Parathyroid adenoma (tissue), 2 donors: ENCODE measurements at regions not wholly inside any gene's neighbourhood (a gene's known extent, or its start where the extent isn't known, plus 50 kb on each side); places are given as distances from the start of the nearest gene placed in this dataset.

ENCODE experiments used
- H2AFZ ChIP-seq: fragments of 300-600 bp; sonication (generic); one replicate; pipeline ENCODE4 v1.7.0; 2017; ENCODE audit warnings: antibody characterized with exemption, mild to moderate bottlenecking
- H3K27ac ChIP-seq: fragments of 300-600 bp; sonication (generic); one replicate; pipeline ENCODE4 v1.7.0; 2017
- H3K27me3 ChIP-seq: fragments of 300-600 bp; sonication (generic); one replicate; pipeline ENCODE4 v1.7.0; 2017; ENCODE audit warnings: low read length; ENCODE audit not compliant: control insufficient read depth, insufficient read depth
- H3K36me3 ChIP-seq: fragments of 300-600 bp; sonication (generic); one replicate; pipeline ENCODE4 v1.7.0; 2017; ENCODE audit warnings: low read length; ENCODE audit not compliant: control insufficient read depth, insufficient read depth
- H3K4me1 ChIP-seq: fragments of 300-600 bp; sonication (generic); one replicate; pipeline ENCODE4 v1.7.0; 2017; ENCODE audit warnings: control low read depth
- H3K4me2 ChIP-seq: fragments of 300-600 bp; sonication (generic); one replicate; pipeline ENCODE4 v1.7.0; 2017; ENCODE audit warnings: low read length
- H3K4me3 ChIP-seq: fragments of 300-600 bp; sonication (generic); one replicate; pipeline ENCODE4 v1.7.0; 2017; ENCODE audit warnings: low read depth, low read length
- H3K79me2 ChIP-seq: fragments of 300-600 bp; sonication (generic); one replicate; pipeline ENCODE4 v1.7.0; 2017; ENCODE audit warnings: control low read depth
- H3K9ac ChIP-seq: fragments of 300-600 bp; sonication (generic); one replicate; pipeline ENCODE4 v1.7.0; 2017; ENCODE audit warnings: mild to moderate bottlenecking
- H3K9me3 ChIP-seq: fragments of 300-600 bp; sonication (generic); one replicate; pipeline ENCODE4 v1.7.0; 2017; ENCODE audit warnings: low read length; ENCODE audit not compliant: control insufficient read depth
- TF ChIP-seq, protein P1 (sequence below): fragments of 300-600 bp; sonication (generic); IDR thresholded peaks from one replicate; pipeline ENCODE4 v1.7.0; 2017; ENCODE audit warnings: antibody characterized with exemption, mild to moderate bottlenecking
- donor health status: primary hyperparathyroidism.

DNA sequence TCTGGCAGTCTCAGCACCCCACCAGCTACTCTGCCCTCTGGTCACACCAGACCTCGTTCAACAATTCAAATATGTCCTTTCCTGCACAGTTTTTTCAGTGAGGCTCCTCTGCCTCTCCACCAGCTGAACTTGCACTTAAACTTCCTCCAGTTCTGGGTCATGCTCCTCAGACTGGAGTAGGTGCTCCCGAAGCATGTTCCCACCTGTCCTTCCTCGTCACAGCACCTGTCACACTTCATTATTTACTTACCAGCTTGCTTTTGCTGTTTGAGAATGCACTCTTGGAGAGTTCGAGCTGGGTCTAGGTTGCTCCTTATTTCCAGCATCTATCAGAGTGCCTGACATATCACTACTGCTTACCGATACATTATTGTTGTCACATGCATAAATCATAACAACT lies 144.8 kb upstream of the TTC29 start:
- no peak overlapping the region for H3K9ac ChIP-seq
- H3K4me3 ChIP-seq: no peak overlapping the region
- no peaks in the 10 kb centered on the region for H3K27me3 ChIP-seq
- TF ChIP-seq, protein P1, sequence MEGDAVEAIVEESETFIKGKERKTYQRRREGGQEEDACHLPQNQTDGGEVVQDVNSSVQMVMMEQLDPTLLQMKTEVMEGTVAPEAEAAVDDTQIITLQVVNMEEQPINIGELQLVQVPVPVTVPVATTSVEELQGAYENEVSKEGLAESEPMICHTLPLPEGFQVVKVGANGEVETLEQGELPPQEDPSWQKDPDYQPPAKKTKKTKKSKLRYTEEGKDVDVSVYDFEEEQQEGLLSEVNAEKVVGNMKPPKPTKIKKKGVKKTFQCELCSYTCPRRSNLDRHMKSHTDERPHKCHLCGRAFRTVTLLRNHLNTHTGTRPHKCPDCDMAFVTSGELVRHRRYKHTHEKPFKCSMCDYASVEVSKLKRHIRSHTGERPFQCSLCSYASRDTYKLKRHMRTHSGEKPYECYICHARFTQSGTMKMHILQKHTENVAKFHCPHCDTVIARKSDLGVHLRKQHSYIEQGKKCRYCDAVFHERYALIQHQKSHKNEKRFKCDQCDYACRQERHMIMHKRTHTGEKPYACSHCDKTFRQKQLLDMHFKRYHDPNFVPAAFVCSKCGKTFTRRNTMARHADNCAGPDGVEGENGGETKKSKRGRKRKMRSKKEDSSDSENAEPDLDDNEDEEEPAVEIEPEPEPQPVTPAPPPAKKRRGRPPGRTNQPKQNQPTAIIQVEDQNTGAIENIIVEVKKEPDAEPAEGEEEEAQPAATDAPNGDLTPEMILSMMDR: no peak
- H3K4me2 ChIP-seq: no peak overlapping the region
- no peaks in the 10 kb centered on the region for H3K79me2 ChIP-seq
- H3K4me1 ChIP-seq: no peaks in the 10 kb centered on the region
- no peaks in the 10 kb centered on the region for H3K36me3 ChIP-seq
- no peak overlapping the region for H2AFZ ChIP-seq
- no peaks in the 10 kb centered on the region for H3K9me3 ChIP-seq
- no peak overlapping the region for H3K27ac ChIP-seq

DNA sequence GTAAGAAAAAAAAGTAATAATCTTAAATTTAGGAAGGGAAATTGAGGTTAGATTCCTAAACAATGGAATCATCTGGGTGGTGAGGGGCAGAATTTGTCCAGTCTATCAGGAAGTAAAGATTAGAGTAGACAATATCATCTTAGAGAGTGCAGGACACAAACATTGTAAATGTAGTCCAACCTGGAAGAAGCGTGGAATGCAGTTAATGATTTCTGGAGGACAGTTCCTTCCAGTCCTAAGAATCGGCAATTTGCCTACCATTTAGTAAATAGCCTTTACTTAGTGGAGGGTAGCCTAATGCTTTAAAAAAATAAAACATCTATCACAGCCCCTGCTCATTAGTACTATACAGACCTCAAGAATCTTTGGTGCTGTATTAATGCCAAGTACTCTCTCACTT lies 147.5 kb upstream of the TTC29 start:
- H3K4me3 ChIP-seq: no peak overlapping the region
- TF ChIP-seq, protein P1: no peak
- H3K4me2 ChIP-seq: no peak overlapping the region
- no peaks in the 10 kb centered on the region for H3K27me3 ChIP-seq
- H3K79me2 ChIP-seq: no peaks in the 10 kb centered on the region
- H2AFZ ChIP-seq: no peak overlapping the region
- no peaks in the 10 kb centered on the region for H3K9me3 ChIP-seq
- no peaks in the 10 kb centered on the region for H3K36me3 ChIP-seq
- no peak overlapping the region for H3K27ac ChIP-seq
- H3K9ac ChIP-seq: no peak overlapping the region
- no peaks in the 10 kb centered on the region for H3K4me1 ChIP-seq

DNA sequence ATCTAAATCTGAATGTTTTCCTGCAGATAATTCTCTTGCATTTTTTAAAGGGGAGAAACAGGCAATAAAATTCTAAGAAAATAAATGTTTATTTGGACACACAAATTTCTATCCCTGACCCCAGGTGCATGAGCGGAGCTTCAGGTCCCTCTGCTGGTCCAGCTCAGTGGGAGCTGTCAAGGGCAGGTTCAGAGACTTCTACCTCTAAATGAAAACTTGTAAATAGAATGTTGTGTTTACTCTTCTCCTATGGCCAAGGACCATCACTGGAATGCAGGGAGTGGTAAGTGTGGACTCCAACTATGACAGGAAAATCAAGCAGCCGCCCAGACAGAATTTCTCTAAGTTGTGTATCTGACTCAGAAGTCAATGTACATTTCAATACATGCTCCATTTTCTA lies 148.6 kb upstream of the TTC29 start:
- H3K27ac ChIP-seq: no peak overlapping the region
- no peak overlapping the region for H2AFZ ChIP-seq
- no peak overlapping the region for H3K4me2 ChIP-seq
- no peaks in the 10 kb centered on the region for H3K79me2 ChIP-seq
- H3K9me3 ChIP-seq: no peaks in the 10 kb centered on the region
- no peaks in the 10 kb centered on the region for H3K36me3 ChIP-seq
- H3K4me3 ChIP-seq: no peak overlapping the region
- TF ChIP-seq, protein P1: no peak
- no peaks in the 10 kb centered on the region for H3K27me3 ChIP-seq
- no peak overlapping the region for H3K9ac ChIP-seq
- H3K4me1 ChIP-seq: no peaks in the 10 kb centered on the region

DNA sequence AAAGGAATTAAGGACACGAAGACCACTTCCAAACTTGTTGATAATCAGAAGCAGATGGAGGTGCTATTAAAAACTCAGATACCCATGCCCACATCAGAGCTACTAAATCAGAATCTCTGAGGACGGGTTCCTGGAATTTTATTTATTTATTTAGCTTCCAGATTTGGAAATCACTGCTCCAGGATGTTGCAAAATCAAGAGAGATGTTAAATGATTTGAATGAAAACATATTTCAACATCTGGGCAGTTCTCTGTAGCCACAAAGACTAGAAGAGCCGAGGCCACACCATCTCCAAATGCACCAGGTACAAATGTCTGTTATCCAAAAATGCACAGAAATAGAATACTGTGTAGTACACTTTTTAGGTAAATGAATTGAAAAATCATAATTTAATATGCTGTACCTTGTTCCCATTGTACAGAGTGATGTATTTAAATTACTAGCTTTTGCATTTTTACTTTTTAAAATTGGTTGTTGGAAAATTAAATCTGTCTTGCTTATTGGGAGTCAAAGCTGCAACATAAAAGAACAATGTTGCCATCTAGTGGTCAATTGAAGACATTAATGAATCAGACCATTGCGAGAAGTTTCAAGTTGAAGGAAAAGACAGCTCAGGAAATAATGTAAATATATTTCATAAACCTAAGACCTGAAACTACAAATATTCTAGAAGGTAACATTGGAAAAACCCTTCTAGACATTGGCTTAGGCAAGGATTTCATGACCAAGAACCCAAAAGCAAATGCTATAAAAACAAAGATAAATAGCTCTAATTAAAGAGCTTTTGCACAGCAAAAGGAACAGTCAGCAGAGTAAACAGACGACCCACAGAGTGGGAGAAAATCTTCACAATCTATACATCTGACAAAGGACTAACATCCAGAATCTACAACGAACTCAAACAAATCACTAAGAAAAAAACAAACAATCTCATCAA lies 151.3 kb upstream of the TTC29 start:
- TF ChIP-seq, protein P1: peak; percentile 58
- Histone ChIP-seq H3K27ac (no peak overlapping the region), H3K4me3 (no peak overlapping the region), H3K9me3 (no peaks in the 10 kb centered on the region), H3K9ac (no peak overlapping the region), H3K4me2 (no peak overlapping the region), H3K27me3 (no peaks in the 10 kb centered on the region), H3K36me3 (no peaks in the 10 kb centered on the region), H2AFZ (no peak overlapping the region), H3K4me1 (no peaks in the 10 kb centered on the region), H3K79me2 (no peaks in the 10 kb centered on the region)

DNA sequence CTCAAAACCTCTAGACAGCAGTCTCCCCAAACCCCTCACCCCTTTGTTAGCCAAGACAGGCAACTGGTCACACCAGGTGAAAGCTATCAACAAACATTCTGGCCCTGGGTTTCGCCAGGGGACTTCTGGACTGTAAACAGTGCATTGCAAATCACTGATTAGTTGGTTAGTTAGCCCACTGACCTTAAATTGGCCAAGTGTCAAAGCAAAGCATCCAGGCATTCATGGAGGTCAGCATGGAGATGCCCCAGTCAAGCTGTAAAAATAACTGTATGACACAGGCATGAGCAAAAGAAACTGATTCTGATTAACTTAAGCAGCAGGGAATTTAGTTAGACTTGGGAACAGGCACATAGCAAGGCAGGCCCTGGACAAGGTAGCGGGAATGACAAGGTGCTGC lies 156.0 kb upstream of the TTC29 start:
- H3K27me3 ChIP-seq: no peaks in the 10 kb centered on the region
- no peaks in the 10 kb centered on the region for H3K36me3 ChIP-seq
- TF ChIP-seq, protein P1: no peak
- no peak overlapping the region for H3K9ac ChIP-seq
- H2AFZ ChIP-seq: no peak overlapping the region
- no peak overlapping the region for H3K27ac ChIP-seq
- no peak overlapping the region for H3K4me2 ChIP-seq
- H3K4me3 ChIP-seq: no peak overlapping the region
- H3K9me3 ChIP-seq: no peaks in the 10 kb centered on the region
- no peaks in the 10 kb centered on the region for H3K79me2 ChIP-seq
- H3K4me1 ChIP-seq: no peaks in the 10 kb centered on the region
